K562 (cell line): ENCODE measurements at regions not wholly inside any gene's neighbourhood (a gene's known extent, or its start where the extent isn't known, plus 50 kb on each side); places are given as distances from the start of the nearest gene placed in this dataset.

Experiments
- CTCF ChIP-seq, 3 experiments: IDR thresholded peaks in 2 of 3; conservative IDR thresholded peaks in 1 of 3; 2 replicates each; pipeline ENCODE4 v1.5.1; 2011 to 2012; ENCODE audit warnings: low read length in 3 of 3, mild to moderate bottlenecking in 3 of 3, control low read depth in 2 of 3, improper control_type of control experiment in 1 of 3, inconsistent platforms in 1 of 3, low read depth in 1 of 3, mixed read lengths in 1 of 3, moderate library complexity in 1 of 3; ENCODE audit not compliant: insufficient read depth in 2 of 3
- HNRNPUL1 ChIP-seq: fragments of 200-400 bp; formaldehyde crosslinking; IDR thresholded peaks from 2 replicates; pipeline ENCODE4 v1.6.1; 2017; ENCODE audit warnings: low read length
- PKNOX1 ChIP-seq: fragments of 450-650 bp; IDR thresholded peaks from 2 replicates; pipeline ENCODE4 v1.6.1; 2016
- POLR2AphosphoS5 ChIP-seq: IDR thresholded peaks from 2 replicates; pipeline ENCODE4 v1.6.1; 2011; ENCODE audit warnings: mild to moderate bottlenecking, low read depth, low read length, moderate library complexity; ENCODE audit not compliant: control insufficient read depth, insufficient read depth
- SFPQ ChIP-seq: fragments of 200-400 bp; formaldehyde crosslinking; IDR thresholded peaks from 2 replicates; pipeline ENCODE4 v1.6.1; 2017; ENCODE audit warnings: mild to moderate bottlenecking, low read depth, low read length, moderate library complexity
- SIN3A ChIP-seq, 2 experiments: fragments of 150-350 bp in 1 of 2; IDR thresholded peaks; 2 replicates each; pipeline ENCODE4 v1.6.1; 2011 to 2016; ENCODE audit warnings: borderline replicate concordance in 2 of 2, low read depth in 2 of 2, low read length in 2 of 2, mild to moderate bottlenecking in 2 of 2, moderate library complexity in 2 of 2; ENCODE audit not compliant: control insufficient read depth in 1 of 2
- ZFP36 ChIP-seq: fragments of 150-350 bp; IDR thresholded peaks from 2 replicates; pipeline ENCODE4 v1.6.1; 2018; ENCODE audit warnings: low read length, low read depth; ENCODE audit not compliant: partially characterized antibody

GRCh38 chr9:104232781-104233341, 138.8 kb downstream of the SMC2 start:
- TF ChIP-seq CTCF (IDR thresholded peaks at IDR 0.05 in 2 of 3, conservative IDR thresholded peaks at IDR 0.05 in 1 of 3; ENCODE audit: insufficient read depth in 2 of 3, low read depth in 1 of 3, low read length in 3 of 3) = no peak
- no peak for TF ChIP-seq ZFP36
- TF ChIP-seq SFPQ = no peak
- TF ChIP-seq PKNOX1 = no peak
- TF ChIP-seq SIN3A (IDR thresholded peaks at IDR 0.05; ENCODE audit: borderline replicate concordance in 2 of 2, control insufficient read depth in 1 of 2, low read depth in 2 of 2, low read length in 2 of 2) = no peak
- TF ChIP-seq HNRNPUL1 = no peak
- TF ChIP-seq POLR2AphosphoS5 = no peak
